ENCODE measurements at regions not wholly inside any gene's neighbourhood (a gene's known extent, or its start where the extent isn't known, plus 50 kb on each side); places are given as distances from the start of the nearest gene placed in this dataset.

DNA sequence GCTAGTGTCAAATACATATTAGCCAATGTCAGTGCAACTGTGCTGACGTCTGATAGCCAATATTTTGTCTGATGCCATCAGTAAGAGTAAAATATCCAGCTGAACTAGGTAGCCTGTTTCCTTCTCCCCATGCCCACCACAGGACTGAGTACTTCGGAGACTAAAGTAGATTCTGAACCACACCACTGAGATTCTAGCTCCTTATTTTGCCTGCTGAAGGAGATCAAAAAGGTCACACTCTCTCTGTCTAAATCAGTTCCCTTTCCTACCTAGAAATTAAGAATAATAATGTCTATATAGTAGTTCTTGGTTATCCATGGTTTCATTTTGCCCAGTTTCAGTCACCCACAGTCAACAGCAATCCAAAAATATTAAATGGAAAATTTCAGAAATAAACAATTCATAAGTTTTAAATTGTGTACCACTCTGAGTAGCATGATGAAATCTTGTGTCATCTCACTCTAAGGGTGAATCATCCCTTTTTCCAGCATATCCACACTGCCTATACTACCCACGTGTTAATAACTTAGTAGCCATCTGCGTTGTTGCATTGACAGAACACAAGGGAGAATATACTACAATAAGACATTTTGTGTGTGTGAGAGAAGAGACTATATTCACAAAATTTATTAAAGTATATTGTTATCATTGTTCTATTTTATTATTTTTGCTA, 1043.3 kb upstream of the PIK3C3 start:
- 86% methylated on average over 1 of the region's 4 CpGs for WGBS (ENCODE audit: insufficient coverage)
- Histone ChIP-seq H3K27ac (ENCODE audit: low read depth, low read length) (no peak overlapping the region), H3K27me3 (ENCODE audit: control insufficient read depth, insufficient read depth, low read length) (no peaks in the 10 kb centered on the region), H3K4me1 (ENCODE audit: control insufficient read depth, insufficient read depth, low read length) (no peaks in the 10 kb centered on the region), H3K9me3 (ENCODE audit: control insufficient read depth, insufficient read depth, low read length) (no peaks in the 10 kb centered on the region), H3K4me3 (ENCODE audit: low read depth, low read length) (no peak overlapping the region), H3K36me3 (ENCODE audit: control insufficient read depth, insufficient read depth, low read length) (no peaks in the 10 kb centered on the region)
- DNase-seq (ENCODE audit: low read depth in 4 of 6, low spot score in 6 of 6), result no peak

DNA sequence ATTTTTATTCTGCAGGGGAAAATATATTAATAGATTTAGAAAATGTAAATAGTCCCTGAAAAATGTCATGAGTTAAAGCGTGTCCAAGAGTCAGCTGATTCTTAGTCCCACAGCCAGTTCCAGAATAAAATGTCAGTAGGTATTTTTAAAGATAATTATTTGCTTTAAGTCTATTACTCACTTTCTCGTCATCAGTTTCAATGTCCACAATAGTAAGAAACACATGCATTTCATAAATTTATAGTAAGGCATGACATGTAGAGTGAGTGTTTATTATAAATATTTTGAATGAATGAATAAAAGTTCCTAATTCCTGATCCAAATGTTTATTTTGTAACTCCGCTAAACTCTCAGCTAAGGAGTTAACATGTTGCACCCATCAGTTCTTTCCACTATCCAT, 1044.0 kb upstream of the PIK3C3 start:
- H3K27me3 ChIP-seq (ENCODE audit: control insufficient read depth, insufficient read depth, low read length), result no peaks in the 10 kb centered on the region
- H3K27ac ChIP-seq (ENCODE audit: low read depth, low read length), result no peak overlapping the region
- no peaks in the 10 kb centered on the region for H3K4me1 ChIP-seq (ENCODE audit: control insufficient read depth, insufficient read depth, low read length)
- no peak overlapping the region for H3K4me3 ChIP-seq (ENCODE audit: low read depth, low read length)
- H3K36me3 ChIP-seq (ENCODE audit: control insufficient read depth, insufficient read depth, low read length), result no peaks in the 10 kb centered on the region
- no peaks in the 10 kb centered on the region for H3K9me3 ChIP-seq (ENCODE audit: control insufficient read depth, insufficient read depth, low read length)
- WGBS (ENCODE audit: insufficient coverage), result 100% methylated on average over 1 of the region's 3 CpGs
- DNase-seq (ENCODE audit: low read depth in 4 of 6, low spot score in 6 of 6), result no peak

DNA sequence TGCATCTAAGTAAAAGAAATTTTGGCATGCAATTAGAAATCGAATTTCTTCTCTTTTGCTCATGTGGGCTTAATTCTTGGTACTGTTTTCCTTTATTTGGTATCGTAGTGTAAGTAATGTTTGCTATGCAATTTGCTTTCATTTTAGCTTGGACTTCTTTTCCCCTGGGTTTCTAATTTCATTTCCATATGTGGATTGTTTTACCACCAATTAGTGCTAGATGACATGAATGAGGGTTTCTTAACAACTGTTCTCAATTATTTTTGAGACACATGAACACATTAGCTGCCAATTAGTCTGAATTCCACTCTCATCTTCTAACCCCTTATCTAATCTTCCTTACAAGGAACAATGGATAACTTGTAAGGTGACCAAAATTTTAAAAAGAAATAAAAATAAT, 1047.2 kb upstream of the PIK3C3 start:
- no peak for DNase-seq (ENCODE audit: low read depth in 4 of 6, low spot score in 6 of 6)
- Histone ChIP-seq H3K4me3 (ENCODE audit: low read depth, low read length) (no peak overlapping the region), H3K27me3 (ENCODE audit: control insufficient read depth, insufficient read depth, low read length) (no peaks in the 10 kb centered on the region), H3K36me3 (ENCODE audit: control insufficient read depth, insufficient read depth, low read length) (no peaks in the 10 kb centered on the region), H3K27ac (ENCODE audit: low read depth, low read length) (no peak overlapping the region), H3K9me3 (ENCODE audit: control insufficient read depth, insufficient read depth, low read length) (no peaks in the 10 kb centered on the region), H3K4me1 (ENCODE audit: control insufficient read depth, insufficient read depth, low read length) (no peaks in the 10 kb centered on the region)
- no CpG with 5 or more reads among the region's 2 CpGs for WGBS (ENCODE audit: insufficient coverage)

DNA sequence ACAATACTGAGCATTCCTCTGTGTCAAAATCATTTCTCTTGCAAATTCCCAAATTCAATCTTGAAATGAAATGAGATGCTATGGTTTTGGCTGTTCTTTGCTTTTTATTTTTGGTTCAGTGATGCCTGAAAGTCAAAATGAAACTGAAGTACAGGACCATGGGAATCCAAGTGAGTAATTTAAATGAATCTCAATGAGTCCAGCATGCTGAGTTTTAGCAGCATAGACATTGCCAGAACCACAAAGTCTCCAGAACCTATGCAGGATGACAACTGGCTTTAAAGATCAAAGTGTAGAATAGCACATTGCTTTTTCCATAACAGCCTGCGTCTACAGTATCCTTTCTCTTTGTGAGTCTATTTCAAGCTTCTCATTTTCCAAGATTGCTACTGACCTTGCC, 1050.7 kb upstream of the PIK3C3 start:
- H3K4me3 ChIP-seq (ENCODE audit: low read depth, low read length), result no peak overlapping the region
- peak in 1 of 6 donors; percentile 42 for DNase-seq (ENCODE audit: low read depth in 4 of 6, low spot score in 6 of 6)
- WGBS (ENCODE audit: insufficient coverage), result no CpG with 5 or more reads among the region's 1 CpG

DNA sequence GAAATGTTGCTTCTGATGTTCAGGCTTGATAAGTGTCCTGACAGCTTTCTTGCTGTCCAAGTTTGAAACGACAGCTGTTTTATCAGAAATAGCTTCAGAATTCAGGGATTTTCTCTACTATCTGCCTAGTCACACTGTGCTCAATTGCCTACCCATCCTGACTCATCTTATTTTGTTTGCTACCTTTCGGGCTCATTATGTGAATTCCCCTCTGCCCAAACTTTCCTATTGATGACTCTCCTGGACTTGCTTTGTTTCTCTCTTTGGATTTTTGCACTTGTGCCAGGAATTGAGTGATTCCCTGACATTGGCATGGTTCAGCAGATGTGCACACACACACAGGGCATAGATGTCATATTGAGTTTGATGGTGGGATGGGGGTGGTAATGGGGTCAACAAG, 1052.6 kb upstream of the PIK3C3 start:
- Histone ChIP-seq H3K27me3 (ENCODE audit: control insufficient read depth, insufficient read depth, low read length) (no peaks in the 10 kb centered on the region), H3K4me1 (ENCODE audit: control insufficient read depth, insufficient read depth, low read length) (no peaks in the 10 kb centered on the region), H3K27ac (ENCODE audit: low read depth, low read length) (no peak overlapping the region), H3K4me3 (ENCODE audit: low read depth, low read length) (no peak overlapping the region), H3K36me3 (ENCODE audit: control insufficient read depth, insufficient read depth, low read length) (no peaks in the 10 kb centered on the region), H3K9me3 (ENCODE audit: control insufficient read depth, insufficient read depth, low read length) (no peaks in the 10 kb centered on the region)
- 72% methylated on average over 2 of the region's 2 CpGs for WGBS (ENCODE audit: insufficient coverage)
- DNase-seq (ENCODE audit: low read depth in 4 of 6, low spot score in 6 of 6), result no peak

More for the DNA sequence above, 1050.7 kb upstream of the PIK3C3 start:
- Histone ChIP-seq H3K4me1 (ENCODE audit: control insufficient read depth, insufficient read depth, low read length) (no peaks in the 10 kb centered on the region), H3K27ac (ENCODE audit: low read depth, low read length) (no peak overlapping the region), H3K27me3 (ENCODE audit: control insufficient read depth, insufficient read depth, low read length) (no peaks in the 10 kb centered on the region), H3K9me3 (ENCODE audit: control insufficient read depth, insufficient read depth, low read length) (no peaks in the 10 kb centered on the region), H3K36me3 (ENCODE audit: control insufficient read depth, insufficient read depth, low read length) (no peaks in the 10 kb centered on the region)

DNA sequence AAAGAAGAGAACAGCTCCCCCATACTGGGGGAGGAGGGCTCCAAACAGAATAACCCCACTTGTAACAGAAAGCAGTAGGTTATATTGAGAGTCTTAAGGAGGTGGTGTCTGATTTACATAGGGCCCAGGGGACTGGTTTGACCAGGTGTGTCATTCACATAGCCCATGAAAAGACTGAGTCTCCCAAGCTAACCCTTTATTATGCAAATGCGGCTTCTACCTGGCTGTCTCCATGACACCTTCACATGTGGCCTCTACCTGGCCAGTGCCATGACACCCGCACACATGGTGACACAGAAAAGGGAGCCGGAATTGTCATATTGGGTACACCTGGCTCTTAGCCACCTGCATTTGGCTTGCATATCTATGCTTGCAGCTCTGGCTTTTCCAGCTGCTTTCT, 1057.2 kb upstream of the PIK3C3 start:
- H3K9me3 ChIP-seq (ENCODE audit: control insufficient read depth, insufficient read depth, low read length), result no peaks in the 10 kb centered on the region
- no peaks in the 10 kb centered on the region for H3K27me3 ChIP-seq (ENCODE audit: control insufficient read depth, insufficient read depth, low read length)
- no peaks in the 10 kb centered on the region for H3K36me3 ChIP-seq (ENCODE audit: control insufficient read depth, insufficient read depth, low read length)
- no peak overlapping the region for H3K27ac ChIP-seq (ENCODE audit: low read depth, low read length)
- no peaks in the 10 kb centered on the region for H3K4me1 ChIP-seq (ENCODE audit: control insufficient read depth, insufficient read depth, low read length)
- DNase-seq (ENCODE audit: low read depth in 4 of 6, low spot score in 6 of 6), result no peak
- H3K4me3 ChIP-seq (ENCODE audit: low read depth, low read length), result no peak overlapping the region
- 96% methylated on average over 3 of the region's 3 CpGs for WGBS (ENCODE audit: insufficient coverage)

DNA sequence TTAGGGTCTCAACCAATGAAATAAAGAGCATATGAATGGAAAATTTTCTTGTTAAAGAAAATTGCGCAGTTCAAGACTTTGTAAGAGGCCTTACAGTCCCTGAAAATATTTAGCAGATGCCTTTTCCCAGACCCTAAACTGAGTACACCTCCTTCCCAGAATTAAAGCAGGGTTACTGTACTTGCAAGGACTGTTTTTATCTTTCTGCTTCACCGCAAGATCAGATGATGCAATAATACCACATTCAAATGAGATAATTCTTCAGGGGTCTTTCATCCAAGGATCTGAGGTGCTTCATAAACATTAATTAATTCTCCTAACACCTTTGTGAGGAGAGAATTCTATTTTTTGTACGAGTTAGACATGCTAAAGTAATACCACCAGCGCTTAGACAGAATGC, 1071.8 kb upstream of the PIK3C3 start:
- H3K27me3 ChIP-seq (ENCODE audit: control insufficient read depth, insufficient read depth, low read length), result no peaks in the 10 kb centered on the region
- no peaks in the 10 kb centered on the region for H3K36me3 ChIP-seq (ENCODE audit: control insufficient read depth, insufficient read depth, low read length)
- no peak overlapping the region for H3K4me3 ChIP-seq (ENCODE audit: low read depth, low read length)
- H3K4me1 ChIP-seq (ENCODE audit: control insufficient read depth, insufficient read depth, low read length), result no peaks in the 10 kb centered on the region
- no peak for DNase-seq (ENCODE audit: low read depth in 4 of 6, low spot score in 6 of 6)
- WGBS (ENCODE audit: insufficient coverage), result 90% methylated on average over 2 of the region's 4 CpGs
- no peaks in the 10 kb centered on the region for H3K9me3 ChIP-seq (ENCODE audit: control insufficient read depth, insufficient read depth, low read length)
- no peak overlapping the region for H3K27ac ChIP-seq (ENCODE audit: low read depth, low read length)

DNA sequence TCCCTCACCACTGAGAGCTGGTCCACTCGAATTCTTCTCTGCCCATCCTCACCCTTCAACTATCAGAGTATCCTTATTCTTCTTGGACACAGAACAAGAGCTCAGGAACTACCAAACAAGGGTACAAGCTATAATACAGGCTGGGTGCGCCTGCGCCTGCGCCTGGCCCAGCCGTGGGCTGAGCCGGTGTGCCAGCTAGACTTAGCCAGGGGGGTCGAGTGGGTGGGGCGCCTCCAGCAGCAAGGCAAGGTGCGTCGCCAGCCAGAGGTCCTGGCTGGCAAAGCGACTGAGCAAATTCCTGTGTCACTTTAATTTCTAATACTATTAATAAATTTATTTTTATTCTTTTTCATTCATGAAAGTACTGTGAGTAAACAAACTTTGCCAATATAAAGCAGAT, 1072.6 kb upstream of the PIK3C3 start:
- Histone ChIP-seq H3K27me3 (ENCODE audit: control insufficient read depth, insufficient read depth, low read length) (no peaks in the 10 kb centered on the region), H3K9me3 (ENCODE audit: control insufficient read depth, insufficient read depth, low read length) (no peaks in the 10 kb centered on the region), H3K4me1 (ENCODE audit: control insufficient read depth, insufficient read depth, low read length) (no peaks in the 10 kb centered on the region), H3K4me3 (ENCODE audit: low read depth, low read length) (no peak overlapping the region), H3K36me3 (ENCODE audit: control insufficient read depth, insufficient read depth, low read length) (no peaks in the 10 kb centered on the region), H3K27ac (ENCODE audit: low read depth, low read length) (no peak overlapping the region)
- whole genome bisulfite sequencing (ENCODE audit: insufficient coverage), result 100% methylated on average over 5 of the region's 11 CpGs
- DNase-seq (ENCODE audit: low read depth in 4 of 6, low spot score in 6 of 6), result no peak

DNA sequence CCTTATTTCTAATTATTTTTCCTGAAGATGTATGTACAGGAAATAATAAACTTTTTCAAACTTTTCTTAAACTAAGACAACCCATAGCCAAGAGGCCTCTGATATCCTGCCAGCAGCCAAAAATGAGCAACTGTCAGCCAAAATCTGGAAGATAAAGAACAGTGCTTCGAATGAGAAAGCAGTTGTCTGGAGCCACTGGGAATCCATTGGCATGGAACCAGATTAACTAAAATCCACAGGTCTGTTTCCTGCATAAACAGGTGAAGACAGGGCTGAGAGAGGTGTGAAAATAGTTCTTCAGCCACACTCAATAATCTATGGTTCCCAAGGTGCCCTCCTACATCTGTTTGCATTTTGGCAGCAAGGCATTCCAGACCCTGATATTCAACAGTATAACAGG, 1076.7 kb upstream of the PIK3C3 start:
- no peak overlapping the region for H3K27ac ChIP-seq (ENCODE audit: low read depth, low read length)
- H3K4me1 ChIP-seq (ENCODE audit: control insufficient read depth, insufficient read depth, low read length), result no peaks in the 10 kb centered on the region
- DNase-seq (ENCODE audit: low read depth in 4 of 6, low spot score in 6 of 6), result no peak
- H3K9me3 ChIP-seq (ENCODE audit: control insufficient read depth, insufficient read depth, low read length), result no peaks in the 10 kb centered on the region
- no CpG with 5 or more reads among the region's 1 CpG for WGBS (ENCODE audit: insufficient coverage)
- H3K36me3 ChIP-seq (ENCODE audit: control insufficient read depth, insufficient read depth, low read length), result no peaks in the 10 kb centered on the region
- H3K27me3 ChIP-seq (ENCODE audit: control insufficient read depth, insufficient read depth, low read length), result no peaks in the 10 kb centered on the region
- no peak overlapping the region for H3K4me3 ChIP-seq (ENCODE audit: low read depth, low read length)

DNA sequence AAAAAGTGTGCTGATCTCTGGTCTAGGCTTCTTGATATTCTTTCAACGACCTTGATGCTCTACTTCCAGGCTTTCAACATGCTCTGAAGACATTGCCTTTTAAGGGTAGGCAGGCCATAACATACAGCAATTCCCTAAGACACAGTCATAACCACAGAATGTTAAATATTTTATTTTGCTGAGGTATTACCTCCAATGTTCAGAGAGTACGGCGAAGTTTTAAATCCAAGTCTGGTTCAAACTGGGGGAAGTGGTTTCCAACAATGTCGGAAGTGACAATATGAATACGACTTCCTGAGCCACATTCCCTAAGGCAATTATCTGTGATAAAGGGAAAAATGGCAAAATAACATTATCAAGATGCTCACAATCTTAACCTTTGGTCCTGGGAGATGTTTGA, 1077.9 kb upstream of the PIK3C3 start:
- WGBS (ENCODE audit: insufficient coverage), result 75% methylated on average over 1 of the region's 5 CpGs
- H3K9me3 ChIP-seq (ENCODE audit: control insufficient read depth, insufficient read depth, low read length), result no peaks in the 10 kb centered on the region
- H3K27me3 ChIP-seq (ENCODE audit: control insufficient read depth, insufficient read depth, low read length), result no peaks in the 10 kb centered on the region
- no peak for DNase-seq (ENCODE audit: low read depth in 4 of 6, low spot score in 6 of 6)
- H3K4me1 ChIP-seq (ENCODE audit: control insufficient read depth, insufficient read depth, low read length), result no peaks in the 10 kb centered on the region
- no peaks in the 10 kb centered on the region for H3K36me3 ChIP-seq (ENCODE audit: control insufficient read depth, insufficient read depth, low read length)
- no peak overlapping the region for H3K4me3 ChIP-seq (ENCODE audit: low read depth, low read length)
- no peak overlapping the region for H3K27ac ChIP-seq (ENCODE audit: low read depth, low read length)
